OCI-LY1 (cell line): ENCODE measurements at regions not wholly inside any gene's neighbourhood (a gene's known extent, or its start where the extent isn't known, plus 50 kb on each side); places are given as distances from the start of the nearest gene placed in this dataset.

Experiments used
- H2AFZ ChIP-seq: fragments of 200-600 bp; sonication (generic), shearing (Covaris generic); 2 replicates; pipeline ENCODE4 v1.6.0; 2014; ENCODE audit warnings: antibody characterized with exemption, mild to moderate bottlenecking, low read length
- H3F3A ChIP-seq: fragments of 200-600 bp; sonication (generic), shearing (Covaris generic); 2 replicates; pipeline ENCODE4 v1.6.0; 2014; ENCODE audit warnings: mild to moderate bottlenecking, antibody characterized with exemption, low read length, moderate library complexity; ENCODE audit not compliant: insufficient read depth
- H3K27ac ChIP-seq: fragments of 200-600 bp; sonication (generic); 2 replicates; pipeline ENCODE4 v1.5.1; 2014; ENCODE audit warnings: low read length, mixed run types, mild to moderate bottlenecking, low read depth; ENCODE audit not compliant: poor library complexity, severe bottlenecking
- H3K27me3 ChIP-seq: fragments of 200-600 bp; sonication (generic); 2 replicates; pipeline ENCODE4 v1.6.0; 2014; ENCODE audit warnings: antibody characterized with exemption, mild to moderate bottlenecking, low read length, moderate library complexity; ENCODE audit not compliant: insufficient read depth
- H3K36me3 ChIP-seq: fragments of 200-600 bp; sonication (generic); 2 replicates; pipeline ENCODE4 v1.6.1; 2014; ENCODE audit warnings: mild to moderate bottlenecking, antibody characterized with exemption, low read length, moderate library complexity, mixed read lengths; ENCODE audit not compliant: insufficient read depth
- H3K4me1 ChIP-seq: fragments of 200-600 bp; sonication (generic); 2 replicates; pipeline ENCODE4 v1.5.1; 2014; ENCODE audit warnings: mild to moderate bottlenecking, low read length, moderate library complexity; ENCODE audit not compliant: insufficient read depth, severe bottlenecking
- H3K4me2 ChIP-seq: fragments of 200-600 bp; sonication (generic), shearing (Covaris generic); 2 replicates; pipeline ENCODE4 v1.6.1; 2014; ENCODE audit warnings: low read length
- H3K4me3 ChIP-seq: fragments of 200-600 bp; sonication (generic); 2 replicates; pipeline ENCODE4 v1.5.1; 2014; ENCODE audit warnings: low read length, low read depth, mild to moderate bottlenecking, mixed read lengths; ENCODE audit not compliant: poor library complexity, severe bottlenecking
- H3K79me2 ChIP-seq: fragments of 200-600 bp; shearing (Covaris generic); 2 replicates; pipeline ENCODE4 v1.6.1; 2016; ENCODE audit warnings: mixed run types, low read length, mixed read lengths; ENCODE audit not compliant: insufficient read depth
- H3K9ac ChIP-seq: fragments of 200-600 bp; sonication (generic), shearing (Covaris generic); 2 replicates; pipeline ENCODE4 v1.6.1; 2014; ENCODE audit warnings: mild to moderate bottlenecking, low read length, mixed read lengths
- H3K9me2 ChIP-seq: fragments of 200-600 bp; sonication (generic), shearing (Covaris generic); 2 replicates; pipeline ENCODE4 v1.6.1; 2014; ENCODE audit warnings: low read depth, mild to moderate bottlenecking, low read length, mixed read lengths
- H3K9me3 ChIP-seq: fragments of 200-600 bp; shearing (Covaris generic); 2 replicates; pipeline ENCODE4 v1.6.1; 2014; ENCODE audit warnings: low read length, mixed read lengths
- H4K20me1 ChIP-seq: fragments of 200-600 bp; sonication (generic), shearing (Covaris generic); 2 replicates; pipeline ENCODE4 v1.6.0; 2016; ENCODE audit warnings: mild to moderate bottlenecking, low read length; ENCODE audit not compliant: insufficient read depth
- EZH2 ChIP-seq: fragments of 200-600 bp; sonication (generic), shearing (Covaris generic); IDR thresholded peaks from 2 replicates; pipeline ENCODE4 v1.8.0; 2017; ENCODE audit warnings: borderline replicate concordance, mixed run types, mild to moderate bottlenecking, antibody characterized with exemption, low read length, moderate library complexity, mixed read lengths
- TF ChIP-seq, protein P1 (sequence below): fragments of 200-600 bp; sonication (generic), shearing (Covaris generic); IDR thresholded peaks from 2 replicates; pipeline ENCODE4 v1.5.1; 2017; ENCODE audit warnings: mild to moderate bottlenecking, antibody characterized with exemption, low read length, moderate library complexity, mixed read lengths

DNA sequence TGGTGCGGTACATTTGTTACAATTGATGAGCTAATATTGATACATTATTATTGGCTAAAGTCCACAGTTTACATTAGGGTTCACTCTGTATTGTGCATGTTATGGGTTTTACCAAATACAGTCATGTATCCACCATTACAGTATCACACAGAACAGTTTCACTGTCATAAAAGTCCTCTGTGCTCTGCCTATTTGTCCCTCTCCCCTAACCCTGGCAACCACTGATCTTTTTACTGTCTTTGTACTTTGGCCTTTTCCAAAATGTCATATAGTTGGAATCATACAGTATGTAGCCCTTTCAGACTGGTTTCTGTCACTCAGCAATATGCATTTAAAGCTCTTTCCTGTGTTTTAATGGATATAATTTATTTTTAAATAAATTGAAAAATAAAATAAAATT lies 83.1 kb upstream of the SLC4A7 start:
- Histone ChIP-seq H3K9me3 (no peaks in the 10 kb centered on the region), H3K4me2 (no peak overlapping the region), H3K36me3 (no peaks in the 10 kb centered on the region), H4K20me1 (no peaks in the 10 kb centered on the region), H3F3A (no peaks in the 10 kb centered on the region), H3K27ac (no peak overlapping the region), H3K4me3 (no peak overlapping the region), H3K79me2 (no peaks in the 10 kb centered on the region), H3K9me2 (no peaks in the 10 kb centered on the region), H2AFZ (no peak overlapping the region), H3K4me1 (no peaks in the 10 kb centered on the region), H3K27me3 (no peaks in the 10 kb centered on the region; the same call in 1 of the 2 replicates), H3K9ac (no peak overlapping the region)
- TF ChIP-seq EZH2 = no peak
- TF ChIP-seq, protein P1, sequence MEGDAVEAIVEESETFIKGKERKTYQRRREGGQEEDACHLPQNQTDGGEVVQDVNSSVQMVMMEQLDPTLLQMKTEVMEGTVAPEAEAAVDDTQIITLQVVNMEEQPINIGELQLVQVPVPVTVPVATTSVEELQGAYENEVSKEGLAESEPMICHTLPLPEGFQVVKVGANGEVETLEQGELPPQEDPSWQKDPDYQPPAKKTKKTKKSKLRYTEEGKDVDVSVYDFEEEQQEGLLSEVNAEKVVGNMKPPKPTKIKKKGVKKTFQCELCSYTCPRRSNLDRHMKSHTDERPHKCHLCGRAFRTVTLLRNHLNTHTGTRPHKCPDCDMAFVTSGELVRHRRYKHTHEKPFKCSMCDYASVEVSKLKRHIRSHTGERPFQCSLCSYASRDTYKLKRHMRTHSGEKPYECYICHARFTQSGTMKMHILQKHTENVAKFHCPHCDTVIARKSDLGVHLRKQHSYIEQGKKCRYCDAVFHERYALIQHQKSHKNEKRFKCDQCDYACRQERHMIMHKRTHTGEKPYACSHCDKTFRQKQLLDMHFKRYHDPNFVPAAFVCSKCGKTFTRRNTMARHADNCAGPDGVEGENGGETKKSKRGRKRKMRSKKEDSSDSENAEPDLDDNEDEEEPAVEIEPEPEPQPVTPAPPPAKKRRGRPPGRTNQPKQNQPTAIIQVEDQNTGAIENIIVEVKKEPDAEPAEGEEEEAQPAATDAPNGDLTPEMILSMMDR = no peak

DNA sequence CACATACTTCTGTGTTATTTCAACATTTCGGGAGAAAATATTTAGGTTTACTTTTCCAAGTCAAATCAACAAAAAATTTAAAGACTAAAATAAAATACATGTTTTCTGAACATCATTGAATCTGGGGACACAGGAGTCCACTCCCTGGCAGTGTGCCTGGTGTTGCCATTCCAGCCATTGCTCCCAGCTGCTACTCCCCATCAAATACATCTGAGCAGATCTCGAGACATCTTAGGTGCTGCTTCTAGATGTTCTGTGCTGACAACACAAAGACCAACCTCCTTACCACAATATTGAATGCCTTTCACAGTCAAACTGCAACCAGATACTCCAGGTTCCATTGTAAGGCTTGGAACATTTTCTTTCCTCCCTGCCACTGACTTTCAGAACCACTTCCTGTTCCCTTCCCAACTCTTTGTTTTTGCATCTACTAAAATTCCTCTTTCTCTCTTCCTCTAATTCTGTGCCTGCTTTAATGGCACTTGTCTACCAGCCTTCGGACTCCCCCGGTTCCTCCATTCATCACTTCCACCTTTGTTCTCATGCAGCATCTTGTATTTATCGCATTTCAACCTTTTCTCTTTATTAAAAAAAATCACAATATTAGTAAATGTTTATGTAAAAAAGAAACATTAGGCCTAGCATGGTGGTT lies 81.1 kb upstream of the SLC4A7 start:
- H4K20me1 ChIP-seq = no peaks in the 10 kb centered on the region
- H3K27me3 ChIP-seq = no peaks in the 10 kb centered on the region; the same call in 1 of the 2 replicates
- no peaks in the 10 kb centered on the region for H3K9me3 ChIP-seq
- H3K27ac ChIP-seq = no peak overlapping the region
- no peak overlapping the region for H3K9ac ChIP-seq
- no peaks in the 10 kb centered on the region for H3K4me1 ChIP-seq
- no peak overlapping the region for H3K4me2 ChIP-seq
- no peaks in the 10 kb centered on the region for H3F3A ChIP-seq
- H3K36me3 ChIP-seq = no peaks in the 10 kb centered on the region
- H3K79me2 ChIP-seq = no peaks in the 10 kb centered on the region
- no peaks in the 10 kb centered on the region for H3K9me2 ChIP-seq
- no peak overlapping the region for H3K4me3 ChIP-seq
- no peak for TF ChIP-seq EZH2
- H2AFZ ChIP-seq = no peak overlapping the region

DNA sequence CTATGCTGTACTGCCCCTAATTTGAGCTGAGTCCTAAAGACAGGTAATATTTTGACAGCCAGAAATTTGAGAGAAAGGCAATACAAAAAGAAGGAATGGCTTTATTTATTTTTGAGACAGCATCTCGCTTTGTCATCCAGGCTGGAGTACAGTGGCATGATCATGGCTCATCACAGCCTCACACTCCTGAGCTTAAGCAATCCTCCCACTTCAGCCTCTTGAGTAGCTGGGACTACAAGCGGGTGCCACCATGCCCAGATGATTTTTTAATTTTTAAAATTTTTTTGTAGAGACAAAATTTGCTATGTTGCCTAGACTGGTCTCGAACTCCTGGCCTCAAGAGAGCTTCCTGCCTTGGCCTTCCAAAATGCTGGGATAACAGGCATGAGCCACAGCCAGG lies 77.4 kb upstream of the SLC4A7 start:
- no peak overlapping the region for H3K27ac ChIP-seq
- H3K79me2 ChIP-seq = no peaks in the 10 kb centered on the region
- H4K20me1 ChIP-seq = no peaks in the 10 kb centered on the region
- no peak for TF ChIP-seq EZH2
- TF ChIP-seq, protein P1 = no peak
- no peak overlapping the region for H2AFZ ChIP-seq
- no peaks in the 10 kb centered on the region for H3F3A ChIP-seq
- H3K27me3 ChIP-seq = no peaks in the 10 kb centered on the region
- H3K4me1 ChIP-seq = no peaks in the 10 kb centered on the region
- H3K36me3 ChIP-seq = no peaks in the 10 kb centered on the region
- H3K9me3 ChIP-seq = no peaks in the 10 kb centered on the region
- H3K9me2 ChIP-seq = no peaks in the 10 kb centered on the region
- no peak overlapping the region for H3K9ac ChIP-seq
- no peak overlapping the region for H3K4me3 ChIP-seq
- H3K4me2 ChIP-seq = no peak overlapping the region

DNA sequence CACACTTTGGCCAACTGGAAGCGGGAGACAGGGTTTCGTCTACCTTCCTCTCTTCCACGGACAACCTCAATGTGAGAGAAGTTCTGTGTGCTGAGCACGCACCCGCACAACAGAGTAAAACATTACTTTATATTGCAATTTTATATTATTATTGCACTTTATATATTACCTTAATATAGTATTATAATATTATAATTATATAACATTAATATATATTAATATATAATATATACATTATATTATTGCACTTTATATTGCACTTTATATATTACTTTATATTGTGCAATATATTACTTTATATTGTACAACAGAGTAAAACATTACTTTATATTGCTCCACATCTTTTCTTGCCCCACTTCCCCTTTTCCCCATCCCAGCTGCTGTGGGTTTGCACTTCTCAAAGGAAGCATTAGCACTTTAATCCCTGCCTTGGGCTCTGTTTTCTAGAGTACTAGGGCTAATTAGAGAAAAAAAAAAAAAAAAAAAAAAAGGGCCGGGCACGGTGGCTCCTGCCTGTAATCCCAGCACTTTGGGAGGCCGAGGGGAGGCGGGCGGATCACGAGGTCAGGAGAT lies 76.4 kb upstream of the SLC4A7 start:
- Histone ChIP-seq H3K9me2 (no peaks in the 10 kb centered on the region), H3K4me1 (no peaks in the 10 kb centered on the region), H3K4me2 (no peak overlapping the region), H3K36me3 (no peaks in the 10 kb centered on the region), H3K27me3 (no peaks in the 10 kb centered on the region), H3K27ac (no peak overlapping the region), H3K79me2 (no peaks in the 10 kb centered on the region), H3K9ac (no peak overlapping the region), H3F3A (no peaks in the 10 kb centered on the region), H3K4me3 (no peak overlapping the region), H3K9me3 (no peaks in the 10 kb centered on the region), H4K20me1 (no peaks in the 10 kb centered on the region), H2AFZ (no peak overlapping the region)
- TF ChIP-seq EZH2 = no peak
- TF ChIP-seq, protein P1 = no peak
